ENCODE measurements at regions not wholly inside any gene's neighbourhood (a gene's known extent, or its start where the extent isn't known, plus 50 kb on each side); places are given as distances from the start of the nearest gene placed in this dataset.

DNA sequence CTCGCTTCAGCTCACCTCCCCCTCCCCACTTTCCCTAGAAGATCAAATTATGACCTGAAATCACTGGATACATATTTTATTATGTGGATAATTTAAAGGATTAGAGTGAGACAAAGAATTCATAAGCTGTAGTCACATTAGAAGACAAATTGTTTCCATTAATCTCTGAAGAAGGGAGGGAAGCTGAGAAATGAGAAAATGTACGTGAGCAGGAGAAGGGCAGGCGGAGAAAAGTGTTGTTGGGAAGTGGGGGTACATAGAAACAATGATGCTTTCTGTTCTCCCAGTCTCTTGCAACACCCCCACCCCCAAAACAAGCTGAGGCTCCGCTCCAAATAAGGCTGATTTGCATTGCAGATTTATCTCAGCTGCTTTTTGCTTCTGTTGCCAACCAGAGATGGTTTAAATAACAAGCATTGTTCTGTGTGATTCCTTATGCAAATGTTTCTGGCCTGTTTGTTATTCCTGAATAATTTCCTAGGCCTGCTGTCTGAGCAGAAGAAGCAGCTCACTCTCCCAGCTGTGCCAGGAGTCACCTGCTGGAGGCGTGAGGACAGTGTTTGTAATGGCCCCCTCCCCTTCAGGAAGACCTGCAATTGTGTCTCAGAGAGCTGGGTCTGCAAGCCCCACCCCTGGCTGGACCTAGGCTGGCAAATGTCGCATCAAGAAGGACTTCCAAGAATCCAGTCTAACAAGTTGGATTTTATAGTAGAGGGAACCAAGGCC is 121.8 kb upstream of the TNR start:
- DNase-seq (ENCODE audit: low read depth): no peak

GRCh38 chr1:175864625-175865024 is 121.2 kb upstream of the TNR start:
- no peak for DNase-seq (ENCODE audit: low read depth)

DNA sequence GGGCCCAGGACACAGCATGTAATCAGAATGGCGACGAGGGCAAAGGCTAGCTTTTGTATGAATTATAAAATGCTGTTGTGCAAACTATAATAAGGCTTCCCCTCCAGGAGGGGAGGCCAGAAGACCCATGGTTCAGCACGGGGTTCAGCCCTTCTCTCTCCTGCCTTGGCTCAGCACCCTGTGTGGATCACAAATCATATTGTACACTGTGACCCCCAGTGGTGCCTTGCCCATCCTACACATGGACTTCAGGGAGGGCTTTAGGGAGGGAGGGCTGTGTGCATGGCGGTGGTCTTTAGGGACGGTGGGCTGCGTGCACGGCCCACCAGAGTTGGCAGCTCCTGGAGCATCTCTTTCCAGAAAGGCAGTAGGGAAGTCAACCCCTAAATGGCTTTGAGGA is 120.8 kb upstream of the TNR start:
- DNase-seq (ENCODE audit: low read depth): no peak

DNA sequence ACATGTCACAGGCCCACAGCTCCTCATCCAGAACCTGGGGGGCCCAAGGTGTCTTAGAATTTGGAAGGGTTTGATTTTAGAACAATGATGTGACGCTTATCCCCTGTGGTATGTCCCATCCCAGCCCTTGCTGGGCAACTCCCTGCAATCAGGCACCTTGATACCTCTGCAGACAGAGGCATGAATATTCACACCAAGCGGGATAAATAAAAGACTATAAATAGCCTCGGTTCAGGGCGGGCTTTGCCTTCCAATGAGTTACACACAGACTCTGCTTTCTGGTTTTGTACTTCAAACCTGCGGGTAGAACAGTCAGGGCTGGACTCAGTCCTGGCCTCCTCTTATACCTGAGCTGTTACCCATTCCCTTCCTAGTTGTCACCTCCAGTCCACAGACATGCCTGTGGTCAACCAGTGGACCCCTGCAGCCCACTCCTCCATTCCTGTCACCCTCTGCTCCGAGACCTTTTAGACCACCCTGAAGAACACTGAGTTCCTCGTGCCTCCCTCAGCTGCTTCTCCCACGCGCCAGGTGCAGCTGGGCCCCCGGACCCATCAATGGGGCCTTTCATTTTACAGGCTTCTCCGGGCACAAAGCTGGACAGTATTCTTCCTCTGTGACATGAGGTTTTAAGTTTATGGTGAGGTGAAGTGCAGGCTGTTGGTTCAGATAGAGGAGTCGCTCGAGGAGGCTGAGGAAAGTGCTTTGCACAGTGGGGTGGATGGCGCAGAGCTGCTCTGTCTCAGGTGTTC is 120.1 kb upstream of the TNR start:
- no peak for DNase-seq (ENCODE audit: low read depth)

GRCh38 chr1:175862408-175862807 is 119.0 kb upstream of the TNR start:
- no peak for DNase-seq (ENCODE audit: low read depth)

DNA sequence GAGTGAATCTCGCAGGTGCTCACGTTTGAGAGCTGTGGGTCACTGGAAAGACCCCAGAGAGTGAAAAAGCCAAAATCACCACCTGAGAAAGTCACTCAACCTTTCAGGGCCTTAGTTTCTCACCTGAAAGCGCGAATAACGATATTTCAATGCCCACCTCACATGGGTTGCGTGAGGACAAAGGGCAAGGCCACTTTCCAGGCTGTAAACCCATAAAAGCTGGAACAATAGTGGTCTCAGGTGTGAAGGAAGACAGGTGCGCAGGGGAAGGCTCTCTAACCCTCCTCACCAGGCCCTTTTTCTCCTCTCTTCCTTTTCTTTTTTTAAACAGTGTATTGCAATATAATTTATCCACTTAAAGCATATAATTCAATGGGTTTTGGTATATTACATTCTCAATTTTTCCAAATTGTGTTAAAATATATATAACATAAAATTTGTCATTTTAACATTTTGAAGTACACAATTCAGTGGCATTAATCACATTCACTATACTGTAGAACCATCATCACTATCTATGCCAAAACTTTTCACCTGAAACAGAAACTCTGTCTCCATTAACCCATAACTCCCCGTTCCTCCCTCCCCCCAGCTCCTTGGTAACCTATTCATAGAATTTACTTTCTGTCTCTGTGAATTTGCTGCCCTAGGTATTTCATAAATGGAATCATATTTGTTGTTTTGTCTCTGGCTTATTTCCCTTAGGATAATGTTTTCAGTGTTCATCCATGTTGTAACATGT is 118.4 kb upstream of the TNR start:
- no peak for DNase-seq (ENCODE audit: low read depth)

DNA sequence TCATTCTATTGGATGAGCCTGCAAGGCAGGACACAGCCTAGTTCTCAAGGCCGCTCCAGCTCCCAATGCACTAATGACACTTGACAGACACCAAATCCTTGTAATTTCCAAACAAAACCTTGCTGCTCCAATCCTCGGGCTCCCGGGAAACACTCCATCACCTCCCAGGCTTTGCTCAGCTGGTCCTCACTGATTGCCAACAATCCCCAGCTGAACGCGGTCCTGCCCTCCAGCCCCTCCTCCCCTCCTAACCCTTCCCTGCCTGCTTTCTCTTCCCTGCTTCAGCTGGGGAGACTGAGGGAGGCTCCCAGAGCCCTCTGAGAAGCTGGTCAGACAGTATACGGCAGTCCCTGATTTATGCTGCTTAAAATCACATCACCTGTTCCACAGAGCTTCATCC is 114.4 kb upstream of the TNR start:
- DNase-seq (ENCODE audit: low read depth): no peak

- no peak for DNase-seq (ENCODE audit: low read depth)
These were observed 110.3 kb upstream of the TNR start for GRCh38 chr1:175853681-175854080.

DNA sequence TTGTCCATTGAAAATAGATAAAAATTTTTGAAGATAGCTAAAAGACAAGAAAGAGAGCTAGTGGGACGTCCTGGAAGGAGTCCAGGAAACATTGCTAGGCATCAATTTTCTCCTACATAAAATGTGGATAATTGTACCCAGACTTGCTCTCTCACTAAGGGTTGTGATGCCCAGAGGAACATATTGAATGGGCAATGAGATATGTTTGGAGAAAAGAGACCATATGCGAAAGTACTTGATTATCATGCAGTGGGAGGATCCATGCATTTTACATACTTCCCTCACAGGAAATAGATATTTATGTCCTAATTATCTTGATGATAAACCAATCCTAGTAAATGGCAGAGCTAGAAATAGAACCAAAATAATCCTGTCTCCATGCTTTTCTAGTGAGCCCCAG is 108.4 kb upstream of the TNR start:
- no peak for DNase-seq (ENCODE audit: low read depth)

- no peak for DNase-seq (ENCODE audit: low read depth)
These were observed 104.9 kb upstream of the TNR start for GRCh38 chr1:175848329-175848728.

DNA sequence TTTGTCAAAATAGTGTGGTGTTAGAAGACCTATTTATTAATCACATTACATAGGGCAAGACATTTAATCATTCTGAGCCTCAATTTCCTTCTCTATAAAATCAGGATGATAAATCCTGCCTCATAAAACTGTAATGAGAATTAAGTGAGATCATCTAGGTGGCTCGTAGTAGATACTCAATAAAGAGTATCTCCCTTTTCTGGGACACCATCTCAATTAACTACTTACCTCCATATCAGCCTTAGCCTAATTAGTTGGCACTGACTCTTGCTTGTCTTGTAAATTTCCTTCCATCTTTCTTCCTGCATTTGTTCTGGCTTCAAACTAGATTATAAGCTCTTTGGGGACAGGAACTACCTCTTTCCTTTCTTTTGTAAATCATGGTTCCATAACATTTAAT is 102.6 kb upstream of the TNR start:
- DNase-seq (ENCODE audit: low read depth): no peak

- DNase-seq (ENCODE audit: low read depth): no peak
These were observed 101.9 kb upstream of the TNR start for GRCh38 chr1:175845338-175845737.

GRCh38 chr1:175844877-175845276 is 101.5 kb upstream of the TNR start:
- no peak for DNase-seq (ENCODE audit: low read depth)

GRCh38 chr1:175842550-175842949 is 99.2 kb upstream of the TNR start:
- no peak for DNase-seq (ENCODE audit: low read depth)

DNA sequence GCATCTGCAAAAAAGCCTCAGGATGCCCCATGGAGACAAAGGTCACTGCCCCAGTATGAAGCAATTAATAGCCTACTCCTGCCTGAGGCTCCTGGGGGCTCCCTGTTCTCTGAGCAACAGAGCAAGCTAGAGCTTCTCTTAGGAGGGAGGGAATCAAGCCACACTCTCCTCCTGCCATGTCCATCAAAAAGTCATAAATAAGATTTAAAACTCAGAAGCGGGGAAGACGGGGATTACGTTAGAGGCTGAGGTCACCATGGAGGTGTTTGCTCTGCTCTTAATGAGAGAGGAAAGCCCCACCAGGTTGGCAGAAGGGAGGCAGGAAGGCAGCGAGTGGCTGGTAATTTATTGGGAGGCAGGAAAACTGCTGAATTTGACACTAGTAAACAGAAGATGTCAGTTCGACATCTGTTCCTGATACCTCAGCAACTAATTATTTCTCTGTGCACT is 98.4 kb upstream of the TNR start:
- DNase-seq (ENCODE audit: low read depth): no peak

DNA sequence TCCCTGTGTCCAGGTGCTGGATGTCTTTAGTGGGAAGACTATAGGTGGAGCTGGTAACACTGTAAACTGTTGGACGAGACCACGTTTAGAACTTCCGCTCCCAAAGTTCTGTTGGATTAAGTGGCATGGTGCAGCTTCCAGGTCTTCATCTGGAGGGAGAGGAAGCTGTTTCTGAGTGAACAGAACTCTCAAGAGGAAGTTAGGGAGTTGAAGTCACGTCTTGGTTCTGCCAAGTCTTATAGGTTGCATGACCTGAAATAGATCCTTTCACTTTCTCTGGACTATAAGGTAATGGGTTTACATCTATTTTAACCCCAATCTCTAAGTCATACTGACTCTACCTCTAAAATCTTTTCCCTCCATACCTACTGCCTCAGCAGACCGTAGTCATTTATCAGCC is 97.4 kb upstream of the TNR start:
- DNase-seq (ENCODE audit: low read depth): no peak

- no peak for DNase-seq (ENCODE audit: low read depth)
These were observed 96.6 kb upstream of the TNR start for GRCh38 chr1:175839779-175840669.

- no peak for DNase-seq (ENCODE audit: low read depth)
These were observed 91.2 kb upstream of the TNR start for GRCh38 chr1:175834597-175834996.

- no peak for DNase-seq (ENCODE audit: low read depth)
These were observed 90.6 kb upstream of the TNR start for GRCh38 chr1:175833951-175834350.

GRCh38 chr1:175833502-175833901 is 90.1 kb upstream of the TNR start:
- no peak for DNase-seq (ENCODE audit: low read depth)

DNA sequence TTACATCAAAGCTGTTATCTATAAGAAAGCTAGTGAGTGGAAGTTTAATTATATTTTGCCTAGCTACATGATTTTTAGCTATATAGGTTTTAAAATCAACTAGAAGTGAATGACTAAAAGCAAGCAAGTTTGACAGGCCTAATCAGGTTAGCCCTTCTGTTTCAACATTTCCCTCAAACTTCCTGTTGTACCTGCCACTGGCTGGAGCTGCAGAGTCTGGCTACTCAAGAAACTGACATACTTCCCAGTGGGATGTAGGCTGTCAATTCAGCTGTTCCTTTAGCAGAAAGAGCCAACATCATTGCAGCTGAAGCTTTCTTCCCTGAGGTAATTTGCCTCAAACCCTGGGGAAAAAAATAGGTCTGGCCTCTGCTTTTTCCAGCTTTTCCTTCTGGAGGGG is 87.1 kb upstream of the TNR start:
- DNase-seq (ENCODE audit: low read depth): no peak

- no peak for DNase-seq (ENCODE audit: low read depth)
These were observed 86.5 kb upstream of the TNR start for GRCh38 chr1:175829845-175830244.

All from activated T-cell treated with anti-CD3 and anti-CD28 coated beads for 24 hours (primary cell).